Activated CD8-positive, alpha-beta T cell treated with anti-CD3 and anti-CD28 coated beads for 36 hours (primary cell): ENCODE measurements at regions not wholly inside any gene's neighbourhood (a gene's known extent, or its start where the extent isn't known, plus 50 kb on each side); places are given as distances from the start of the nearest gene placed in this dataset.

ENCODE experiments used
- ATAC-seq: fragments of 200-7000 bp; cut with Tn5 transposase; one replicate; pipeline ENCODE4 v1.10.0; 2021; ENCODE audit warnings: mild to moderate bottlenecking, moderate library complexity
- CTCF ChIA-PET: fragments of 350-600 bp; sonication (Branson Sonifier 250); formaldehyde crosslinking; loops from one replicate; lab custom pipeline; 2021; ENCODE audit warnings: antibody characterized with exemption; lab: Charles Lee
- POLR2A ChIA-PET: fragments of 350-600 bp; sonication (Branson Sonifier 250); formaldehyde crosslinking; loops from one replicate; lab custom pipeline; 2021; ENCODE audit warnings: antibody characterized with exemption; lab: Charles Lee
- DNase-seq: peaks from one replicate; pipeline ENCODE4 v3.0.0-alpha.2; 2020
- H3K27ac Mint-ChIP-seq: one replicate; pipeline ENCODE4 v1.8.0; 2021; ENCODE audit warnings: mild to moderate bottlenecking, mixed read lengths
- H3K27me3 Mint-ChIP-seq: one replicate; pipeline ENCODE4 v1.8.0; 2021; ENCODE audit warnings: mixed read lengths
- H3K36me3 Mint-ChIP-seq: one replicate; pipeline ENCODE4 v1.8.0; 2021; ENCODE audit warnings: low read depth, mixed read lengths
- H3K4me1 Mint-ChIP-seq: one replicate; pipeline ENCODE4 v1.8.0; 2021; ENCODE audit warnings: low read depth, mixed read lengths
- H3K4me3 Mint-ChIP-seq: one replicate; pipeline ENCODE4 v1.8.0; 2021; ENCODE audit warnings: mild to moderate bottlenecking, moderate library complexity, mixed read lengths
- H3K9me3 Mint-ChIP-seq: one replicate; pipeline ENCODE4 v1.8.0; 2021; ENCODE audit warnings: mixed read lengths
- CTCF ChIP-seq: fragments of 200-600 bp; IDR thresholded peaks from one replicate; pipeline ENCODE4 v1.8.0; 2022; ENCODE audit warnings: antibody characterized with exemption, mild to moderate bottlenecking
- intact Hi-C: fragments of 100-400 bp; cut with micrococcal nuclease; formaldehyde crosslinking; loops from one replicate; pipeline ENCODE4 v1.10.0; 2022

- peak overlapping the region; percentile 5 for H3K4me3 Mint-ChIP-seq
- CTCF ChIA-PET: interaction anchor here (0.8 kb wide), 1 partner anchor 82 kb away, joined by 4 read pairs; no protein-coding TSS in a partner anchor
These were observed 71.1 kb upstream of the ERRFI1 start for GRCh38 chr1:8097077-8097799.

GRCh38 chr1:8096105-8097011 lies 70.2 kb upstream of the ERRFI1 start:
- ChIA-PET POLR2A (interaction anchor here (0.6 to 1.6 kb wide), 2 partner anchors 56 to 400 kb away, joined by 3 to 5 read pairs; no protein-coding TSS in a partner anchor), CTCF (no interaction called here)
- Mint-ChIP-seq H3K4me3 (no peak overlapping the region), H3K9me3 (no peaks in the 10 kb centered on the region), H3K36me3 (no peaks in the 10 kb centered on the region), H3K27ac (peak overlapping the region; percentile 77), H3K4me1 (peaks cover 31% of the 10 kb centered on the region), H3K27me3 (peaks cover 13% of the 10 kb centered on the region)
- ATAC-seq: peak; percentile 41
- TF ChIP-seq CTCF: no peak
- no peak for DNase-seq
- intact Hi-C loops: no loop called here

More at GRCh38 chr1:8097077-8097799, 71.1 kb upstream of the ERRFI1 start:
- Mint-ChIP-seq H3K27me3 (peaks cover 12% of the 10 kb centered on the region), H3K9me3 (no peaks in the 10 kb centered on the region), H3K27ac (peak overlapping the region; percentile 77), H3K36me3 (no peaks in the 10 kb centered on the region), H3K4me1 (peaks cover 31% of the 10 kb centered on the region)
- TF ChIP-seq CTCF: no peak
- ATAC-seq: peak; percentile 92
- DNase-seq: peak; percentile 50
- POLR2A ChIA-PET: interaction anchor here (1.0 to 1.6 kb wide), 2 partner anchors 13 to 55 kb away, joined by 3 to 5 read pairs; no protein-coding TSS in a partner anchor
- intact Hi-C loops: no loop called here

GRCh38 chr1:8095584-8095983 lies 69.5 kb upstream of the ERRFI1 start:
- no peaks in the 10 kb centered on the region for H3K9me3 Mint-ChIP-seq
- intact Hi-C loops: no loop called here
- no peaks in the 10 kb centered on the region for H3K36me3 Mint-ChIP-seq
- POLR2A ChIA-PET: no interaction called here
- H3K27me3 Mint-ChIP-seq: peaks cover 14% of the 10 kb centered on the region
- H3K4me1 Mint-ChIP-seq: peaks cover 31% of the 10 kb centered on the region
- DNase-seq (no peak), ATAC-seq (no peak)
- CTCF ChIA-PET: interaction anchor here (1.2 kb wide), 2 partner anchors 12 to 41 kb away, joined by 3 read pairs; no protein-coding TSS in a partner anchor
- no peak overlapping the region for H3K4me3 Mint-ChIP-seq
- H3K27ac Mint-ChIP-seq: no peak overlapping the region
- no peak for TF ChIP-seq CTCF

- peaks cover 38% of the 10 kb centered on the region for H3K4me1 Mint-ChIP-seq
- ChIA-PET POLR2A (interaction anchor here (0.6 kb wide), 1 partner anchor 144 kb away, joined by 3 read pairs; no protein-coding TSS in a partner anchor), CTCF (interaction anchor here (0.8 to 1.2 kb wide), 5 partner anchors 11 to 80 kb away, joined by 3 to 4 read pairs (median 3); no protein-coding TSS in a partner anchor)
- peaks cover 17% of the 10 kb centered on the region for H3K27me3 Mint-ChIP-seq
- DNase-seq (peak; percentile 9), ATAC-seq (peak; percentile 26)
- intact Hi-C loops: no loop called here
- H3K27ac Mint-ChIP-seq: no peak overlapping the region
- H3K4me3 Mint-ChIP-seq: no peak overlapping the region
- H3K9me3 Mint-ChIP-seq: no peaks in the 10 kb centered on the region
- no peaks in the 10 kb centered on the region for H3K36me3 Mint-ChIP-seq
- TF ChIP-seq CTCF: no peak
These were observed 68.6 kb upstream of the ERRFI1 start for GRCh38 chr1:8094481-8095241.
